Adrenal gland (tissue), 5 donors: ENCODE measurements at regions not wholly inside any gene's neighbourhood (a gene's known extent, or its start where the extent isn't known, plus 50 kb on each side); places are given as distances from the start of the nearest gene placed in this dataset.

Experiments
- CTCF ChIP-seq, 6 experiments: fragments of 450-650 bp in 4 of 6; fragments of 200-600 bp in 2 of 6; sonication (generic) in 1 of 6; IDR thresholded peaks; 1 replicate in 5 of 6; 2 replicates in 1 of 6; pipeline versions ENCODE4 v1.5.1 to v1.8.0; 2016 to 2021; ENCODE audit warnings: antibody characterized with exemption in 6 of 6, mild to moderate bottlenecking in 2 of 6, moderate library complexity in 1 of 6
- POLR2A ChIP-seq, 2 donors: fragments of 450-650 bp; IDR thresholded peaks; one replicate each; pipeline ENCODE4 v1.6.1; 2017; ENCODE audit warnings: antibody characterized with exemption in 2 of 2, mild to moderate bottlenecking in 2 of 2, moderate library complexity in 1 of 2
- donor health status: DM: no; HTN: no; CAD: no.

DNA sequence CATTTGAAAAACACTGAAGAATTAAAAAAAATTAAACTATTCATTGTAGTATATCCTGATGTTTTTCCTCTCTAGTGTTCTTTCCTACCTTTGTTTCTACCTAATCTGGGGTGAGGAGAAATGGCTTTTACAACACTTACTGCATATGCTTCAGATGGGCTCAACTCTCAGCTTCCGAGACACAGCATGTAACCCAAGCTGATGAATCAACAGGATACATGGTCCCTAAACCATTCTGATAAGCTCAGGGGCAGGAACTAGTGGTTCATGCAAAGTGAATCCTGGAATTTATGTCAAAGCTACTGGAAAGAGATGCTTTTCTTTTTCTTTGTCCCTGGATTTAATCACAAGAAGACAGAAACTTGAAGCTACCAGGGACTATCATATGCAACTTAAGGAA, 672.5 kb upstream of the RORB start:
- TF ChIP-seq POLR2A (IDR thresholded peaks at IDR 0.05): no peak
- no peak for TF ChIP-seq CTCF (IDR thresholded peaks at IDR 0.05)
